GM19238 (cell line): ENCODE measurements at regions not wholly inside any gene's neighbourhood (a gene's known extent, or its start where the extent isn't known, plus 50 kb on each side); places are given as distances from the start of the nearest gene placed in this dataset.
"Not testable (repeated sequence)": the region's sequence is repeated elsewhere in the genome, so short reads cannot be mapped to it uniquely, and the experiment has no call there.

Experiments used
- DNase-seq: peaks from one replicate; pipeline ENCODE4 v3.0.0; 2011; ENCODE audit warnings: low spot score; ENCODE audit not compliant: insufficient read length

GRCh38 chr2:87406406-87407175 is 341.3 kb upstream of the PLGLB2 start:
- DNase-seq = not testable (repeated sequence)

GRCh38 chr2:87409601-87410000 is 338.3 kb upstream of the PLGLB2 start:
- not testable (repeated sequence) for DNase-seq

GRCh38 chr2:87410371-87410770 is 337.5 kb upstream of the PLGLB2 start:
- not testable (repeated sequence) for DNase-seq

GRCh38 chr2:87412036-87412820 is 335.7 kb upstream of the PLGLB2 start:
- DNase-seq = not testable (repeated sequence)

- not testable (repeated sequence) for DNase-seq
Measured at GRCh38 chr2:87414331-87414730, 333.6 kb upstream of the PLGLB2 start.

- DNase-seq = not testable (repeated sequence)
Measured at GRCh38 chr2:87414795-87415570, 332.9 kb upstream of the PLGLB2 start.

- not testable (repeated sequence) for DNase-seq
Measured at GRCh38 chr2:87415586-87416265, 332.2 kb upstream of the PLGLB2 start.

GRCh38 chr2:87416266-87416592 is 331.7 kb upstream of the PLGLB2 start:
- DNase-seq = not testable (repeated sequence)

GRCh38 chr2:87417147-87417546 is 330.7 kb upstream of the PLGLB2 start:
- not testable (repeated sequence) for DNase-seq

GRCh38 chr2:87417742-87418567 is 329.9 kb upstream of the PLGLB2 start:
- not testable (repeated sequence) for DNase-seq

- DNase-seq = not testable (repeated sequence)
Measured at GRCh38 chr2:87418823-87419822, 328.8 kb upstream of the PLGLB2 start.

GRCh38 chr2:87419980-87420379 is 327.9 kb upstream of the PLGLB2 start:
- DNase-seq = not testable (repeated sequence)

- DNase-seq = not testable (repeated sequence)
Measured at GRCh38 chr2:87420954-87421353, 326.9 kb upstream of the PLGLB2 start.

- DNase-seq = not testable (repeated sequence)
Measured at GRCh38 chr2:87423796-87424762, 323.8 kb upstream of the PLGLB2 start.

- not testable (repeated sequence) for DNase-seq
Measured at GRCh38 chr2:87424763-87425154, 323.1 kb upstream of the PLGLB2 start.

GRCh38 chr2:87425191-87425590 is 322.7 kb upstream of the PLGLB2 start:
- not testable (repeated sequence) for DNase-seq

- not testable (repeated sequence) for DNase-seq
Measured at GRCh38 chr2:87425717-87426116, 322.2 kb upstream of the PLGLB2 start.
